HUDEP-2 (cell line): ENCODE measurements at regions not wholly inside any gene's neighbourhood (a gene's known extent, or its start where the extent isn't known, plus 50 kb on each side); places are given as distances from the start of the nearest gene placed in this dataset.

Experiments
- DNase-seq, 76 experiments: peaks; one replicate each; lab custom pipeline; 2025; ENCODE audit not compliant: unreplicated experiment in 76 of 76; lab: John Stamatoyannopoulos, UW

DNA sequence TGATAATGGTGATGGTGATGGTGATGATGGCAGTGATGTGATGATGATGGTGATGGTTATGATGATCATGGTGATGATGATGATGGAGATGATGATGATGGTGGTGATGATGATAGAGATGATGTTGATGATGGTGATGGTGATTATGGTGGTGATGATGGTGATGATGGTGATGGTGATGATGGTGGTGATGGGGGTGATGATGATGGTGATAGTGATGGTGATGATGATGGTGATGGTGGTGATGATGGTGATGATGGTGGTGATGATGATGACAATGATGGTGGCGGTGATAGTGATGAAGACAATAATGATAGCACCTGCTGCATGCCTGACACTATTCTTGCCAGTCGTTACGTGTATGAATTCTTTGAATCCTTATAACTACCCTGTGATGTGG, 317.9 kb upstream of the AJAP1 start:
- no peak for DNase-seq

DNA sequence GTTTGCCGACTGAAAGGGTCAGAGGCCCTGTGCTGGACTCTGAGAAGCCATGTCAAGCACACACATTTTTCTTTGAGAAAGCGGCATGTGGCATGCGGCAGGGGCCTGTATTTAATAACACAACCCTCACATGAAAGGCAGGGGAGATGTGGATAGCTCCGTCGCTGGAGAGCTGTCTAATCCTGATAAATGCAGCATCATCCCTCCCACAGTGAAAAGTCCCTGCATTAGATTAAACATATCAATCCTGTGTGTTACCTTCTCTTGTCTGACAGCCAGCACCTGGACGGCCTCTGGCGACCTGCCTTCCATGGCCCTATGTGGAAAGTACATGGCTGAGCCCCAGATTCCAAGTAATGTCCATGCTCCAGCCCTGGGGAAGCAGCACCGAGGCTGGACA, 313.0 kb upstream of the AJAP1 start:
- DNase-seq: no peak

DNA sequence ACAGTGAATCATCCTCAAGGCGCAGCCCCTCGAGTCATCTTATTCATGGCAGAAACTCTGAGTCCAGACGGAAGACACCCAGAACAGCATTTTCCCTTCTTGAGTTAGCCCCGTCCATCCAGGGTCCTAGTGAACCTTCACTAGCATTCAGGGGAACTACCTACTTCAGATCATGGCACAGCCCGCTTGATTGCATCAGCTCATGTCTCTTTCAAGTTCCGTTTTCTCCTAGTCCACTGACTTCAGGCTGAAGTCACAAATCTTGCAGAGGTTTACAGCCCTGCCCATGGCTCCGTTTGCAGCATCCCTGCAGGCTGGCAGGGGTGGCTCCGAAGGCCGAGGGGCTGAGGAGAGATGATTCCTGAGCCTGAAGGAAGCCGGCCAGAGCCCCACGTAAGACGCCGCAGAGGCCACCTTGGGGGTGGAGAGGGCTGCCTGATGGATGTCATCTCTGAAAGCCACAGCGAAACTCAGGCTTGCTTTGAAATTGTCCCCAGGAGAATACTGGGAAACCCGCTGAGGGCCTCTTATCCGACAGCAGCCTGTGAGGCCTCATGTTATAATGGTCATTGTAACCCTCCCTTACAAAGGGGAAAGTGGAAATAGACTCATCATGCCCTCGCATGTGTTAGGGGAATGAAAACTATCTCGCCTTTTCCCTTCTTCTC, 310.2 kb upstream of the AJAP1 start:
- no peak for DNase-seq

DNA sequence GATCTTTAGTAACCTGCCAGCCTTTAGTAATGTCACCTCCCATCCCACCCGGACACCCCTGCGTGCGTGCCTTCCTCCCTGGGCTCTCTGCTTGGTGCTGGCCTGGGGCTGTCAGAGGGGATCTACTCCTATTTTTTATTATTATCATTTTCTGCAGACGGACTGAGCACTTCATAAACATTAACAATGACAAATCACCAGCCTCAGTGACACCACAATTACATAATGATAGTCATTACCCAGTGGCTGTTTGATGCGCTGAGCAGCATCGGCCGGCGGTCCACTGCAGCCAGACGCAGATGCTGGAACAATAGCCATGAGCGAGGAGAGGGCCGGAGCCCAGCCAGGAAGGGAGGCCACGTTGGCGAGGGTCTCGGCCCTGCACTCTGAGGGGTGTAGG, 309.3 kb upstream of the AJAP1 start:
- DNase-seq: no peak

DNA sequence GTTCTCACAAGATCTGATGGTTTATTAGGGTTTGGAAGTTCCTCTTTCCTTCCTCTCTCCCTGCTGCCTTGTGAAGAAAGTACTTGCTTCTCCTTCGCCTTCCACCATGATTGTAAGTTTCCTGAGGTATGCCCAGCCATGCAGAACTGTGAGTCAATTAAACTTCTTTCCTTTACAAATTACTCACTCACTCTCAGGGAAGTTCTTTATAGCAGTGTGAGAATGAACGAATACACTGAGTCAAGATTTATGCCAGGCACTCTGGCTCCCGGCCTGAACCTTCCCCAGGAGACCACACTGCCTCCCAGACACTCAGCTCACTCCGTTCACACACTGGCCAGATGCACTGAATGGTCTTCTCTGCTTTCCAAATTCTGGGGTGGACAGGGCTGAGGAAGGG, 308.3 kb upstream of the AJAP1 start:
- no peak for DNase-seq

DNA sequence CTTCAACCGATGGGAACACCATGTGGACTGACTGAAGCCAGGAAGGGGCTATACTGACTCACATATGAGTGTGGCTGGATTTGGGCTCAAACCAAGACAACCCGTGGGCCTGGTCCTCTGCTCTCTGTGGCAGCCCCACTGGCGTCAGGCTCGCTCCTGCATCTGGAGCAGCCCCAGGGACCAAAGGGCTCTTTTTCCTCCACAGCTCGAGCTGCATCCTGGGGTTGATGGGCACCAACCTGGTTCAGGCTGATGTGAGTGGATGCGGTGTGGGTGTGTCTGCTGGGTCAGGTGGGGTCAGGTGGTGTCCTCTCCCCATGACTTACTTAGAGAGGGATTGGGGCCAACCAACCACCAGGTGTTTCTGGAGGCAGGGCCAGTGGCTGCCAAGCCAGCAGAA, 303.0 kb upstream of the AJAP1 start:
- no peak for DNase-seq

DNA sequence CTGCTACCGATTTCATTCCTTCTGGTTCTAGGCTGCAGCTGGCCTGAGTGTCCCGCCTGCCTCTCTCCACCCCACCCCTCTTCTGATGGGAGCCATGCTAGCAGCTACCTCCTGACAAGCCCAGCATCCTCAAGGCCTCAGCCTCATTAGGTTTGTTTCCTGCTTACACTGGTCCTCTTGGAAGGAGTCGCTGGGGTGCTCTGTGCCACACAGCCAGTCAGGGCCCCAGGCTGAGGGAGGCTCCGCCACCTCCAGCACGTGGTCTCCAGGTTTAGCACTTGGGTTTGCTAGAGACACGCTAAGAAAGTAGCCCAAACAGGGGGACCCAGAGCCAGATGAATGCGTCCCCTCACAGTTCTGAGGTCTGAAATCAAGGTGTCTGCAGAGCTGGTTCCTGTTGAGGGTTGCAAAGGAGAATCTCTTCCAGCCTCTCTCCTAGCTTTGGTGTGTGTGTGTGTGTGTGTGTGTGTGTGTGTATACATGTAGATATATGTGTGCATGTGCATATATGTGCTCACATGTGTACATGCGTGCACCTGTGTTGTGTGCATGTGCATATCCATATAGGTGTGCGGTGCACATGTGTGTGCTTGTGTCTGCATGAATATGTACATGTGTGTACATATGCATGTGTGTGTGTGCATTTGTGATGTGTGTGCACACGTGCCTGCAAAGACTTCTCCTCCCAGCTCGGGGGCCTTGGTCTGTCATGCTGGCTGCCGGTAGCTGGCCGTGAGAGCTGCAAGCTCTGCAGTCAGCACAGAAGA, 301.1 kb upstream of the AJAP1 start:
- DNase-seq: no peak

DNA sequence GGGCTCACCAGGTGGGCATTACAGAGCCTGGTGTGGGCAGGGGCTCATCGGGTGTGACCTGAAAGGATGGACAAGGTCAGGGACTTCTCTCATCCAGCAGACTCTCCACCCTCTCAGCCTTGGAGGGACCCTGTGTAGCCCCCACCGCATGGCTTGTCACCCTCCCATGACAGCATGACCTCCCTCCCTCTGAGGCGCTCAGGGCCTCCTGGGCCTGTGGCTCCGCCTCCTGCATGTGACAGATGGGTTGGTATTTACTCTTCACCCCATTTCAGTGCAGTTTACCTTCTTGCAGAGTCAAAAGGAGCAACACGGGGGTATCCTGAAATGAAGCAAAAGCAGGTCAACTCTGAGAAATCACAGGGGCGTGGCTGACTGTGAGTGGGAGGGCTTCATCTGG, 298.6 kb upstream of the AJAP1 start:
- DNase-seq: no peak

DNA sequence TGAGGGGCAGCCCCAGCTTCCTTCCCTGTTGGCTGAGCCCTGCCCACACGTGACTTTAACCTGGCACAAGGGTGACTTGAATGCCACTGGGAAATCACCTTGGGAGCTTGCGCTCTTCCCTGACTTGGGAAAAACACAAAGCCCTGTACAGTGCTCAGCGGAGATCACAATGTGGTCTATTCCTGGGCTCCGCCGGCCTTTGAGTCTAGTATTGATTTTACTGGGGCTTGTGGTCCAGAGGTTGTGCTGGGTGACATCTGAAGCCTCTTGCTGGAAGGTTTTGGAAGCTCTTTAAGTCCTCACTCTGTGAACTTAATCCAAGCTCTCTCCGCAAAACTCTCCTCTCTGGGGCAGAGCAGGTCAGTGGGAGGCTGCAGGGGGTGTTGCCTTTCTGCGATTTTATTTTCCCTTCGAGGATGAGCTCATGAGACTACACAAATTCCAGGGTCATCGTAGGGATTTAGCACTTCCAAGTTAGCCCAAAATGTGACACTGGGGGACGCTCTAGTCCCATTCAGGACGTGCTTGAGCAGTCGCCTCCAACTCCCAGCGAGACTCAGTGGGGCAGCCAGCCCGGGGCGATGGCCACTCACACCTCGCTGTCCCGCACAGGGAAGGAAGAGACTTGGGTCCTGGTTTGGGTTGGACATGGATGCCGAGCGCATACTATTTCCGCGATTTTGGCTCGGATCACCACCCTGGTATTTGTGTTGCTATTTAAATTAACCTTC, 291.9 kb upstream of the AJAP1 start:
- DNase-seq: no peak

DNA sequence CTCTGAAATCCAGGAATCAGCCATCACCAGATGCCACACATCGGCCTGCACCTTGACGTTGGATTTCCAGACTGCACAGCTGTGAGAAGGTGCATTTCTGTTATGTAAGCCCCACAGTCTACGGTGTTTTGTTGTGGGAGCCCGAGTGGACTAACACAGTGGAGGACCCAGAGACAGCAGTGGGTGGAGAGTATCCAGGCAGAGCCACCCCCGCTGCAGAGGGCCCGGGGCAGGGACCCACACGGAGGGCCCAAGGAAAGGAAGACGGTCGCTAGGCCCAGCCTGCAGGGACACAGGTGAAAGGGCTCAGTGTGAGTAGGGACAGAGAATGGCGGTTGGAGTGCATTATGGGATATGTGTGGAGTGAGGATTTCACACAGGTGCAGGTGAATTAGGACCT, 288.3 kb upstream of the AJAP1 start:
- no peak for DNase-seq

DNA sequence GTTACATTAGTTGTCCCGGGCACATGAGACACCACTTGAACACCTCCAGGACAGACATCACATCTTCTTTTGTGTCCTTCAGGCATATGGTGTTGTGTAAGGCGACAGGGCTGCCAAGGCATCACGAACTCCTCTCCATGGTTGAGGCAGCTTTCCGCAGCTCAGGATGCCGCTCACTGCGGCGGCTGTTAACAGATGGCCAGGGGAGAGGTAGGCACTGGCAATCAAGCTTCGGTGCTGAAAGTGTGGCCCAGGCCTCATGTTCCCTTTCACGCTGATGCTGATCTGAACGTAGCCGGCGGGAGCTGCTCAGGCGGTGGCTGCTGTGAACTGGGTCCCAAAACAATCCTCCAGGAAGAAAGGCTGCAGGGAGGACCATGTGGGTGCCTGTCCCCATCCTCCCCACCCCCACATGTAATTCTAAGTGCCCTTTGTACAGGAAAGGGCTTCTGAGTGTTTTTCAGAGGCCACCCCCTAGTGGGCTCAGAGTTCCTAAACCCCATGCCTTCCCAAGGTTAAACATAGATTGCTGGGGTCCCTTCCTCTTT, 287.1 kb upstream of the AJAP1 start:
- DNase-seq: no peak

DNA sequence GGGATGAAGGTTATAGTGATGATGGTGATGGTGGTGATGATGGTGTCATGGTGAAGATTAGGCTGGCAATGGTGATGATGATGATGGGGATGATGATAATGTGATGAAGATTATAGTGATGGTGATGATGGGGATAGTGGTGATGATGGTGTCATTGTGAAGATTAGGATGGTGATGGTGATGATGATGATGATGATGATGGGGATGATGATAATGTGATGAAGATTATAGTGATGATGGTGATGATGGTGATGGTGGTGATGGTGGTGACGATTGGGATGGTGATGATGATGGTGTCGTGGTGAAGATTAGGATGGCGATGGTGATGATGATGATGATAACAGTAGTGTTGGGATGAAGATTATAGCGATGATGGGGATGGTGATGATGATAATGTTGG, 285.1 kb upstream of the AJAP1 start:
- no peak for DNase-seq

DNA sequence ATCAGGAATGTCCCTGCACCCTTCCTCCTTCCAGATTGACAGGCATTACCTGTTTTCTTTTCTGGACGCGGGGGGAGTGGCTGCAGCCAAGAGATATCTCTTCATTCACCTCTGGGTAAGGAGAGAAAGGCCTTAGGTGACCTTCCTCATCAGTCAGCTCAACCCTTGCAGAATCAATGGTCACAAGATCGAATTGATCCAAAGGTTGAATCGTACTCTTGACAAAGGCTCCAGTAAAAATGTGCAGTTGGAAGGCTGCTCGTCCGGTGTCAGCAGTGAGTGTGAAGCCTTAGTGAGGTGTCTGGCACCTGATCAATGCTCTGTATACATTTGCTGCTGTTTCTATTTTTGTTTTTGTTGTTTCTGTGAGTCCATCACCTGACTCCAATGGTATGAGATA, 282.6 kb upstream of the AJAP1 start:
- DNase-seq: no peak

DNA sequence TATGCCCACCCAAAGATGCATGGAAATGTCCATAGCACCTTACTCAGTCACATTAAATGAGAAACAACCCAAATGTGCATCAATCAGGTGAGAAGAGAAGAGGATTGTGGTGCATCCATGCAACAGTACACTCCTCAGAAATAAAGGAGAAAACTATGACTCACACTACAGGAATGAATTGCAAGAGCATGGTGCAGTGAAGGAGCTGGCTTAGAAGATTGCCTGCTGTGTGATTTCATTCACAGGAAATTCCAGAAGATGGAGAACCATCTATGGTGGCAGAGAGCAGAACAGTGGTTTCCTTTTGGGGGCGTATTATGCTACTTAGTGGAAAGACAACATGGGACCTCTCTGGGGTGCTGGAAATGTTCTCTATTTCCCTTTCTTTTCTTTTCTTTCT, 278.6 kb upstream of the AJAP1 start:
- no peak for DNase-seq

DNA sequence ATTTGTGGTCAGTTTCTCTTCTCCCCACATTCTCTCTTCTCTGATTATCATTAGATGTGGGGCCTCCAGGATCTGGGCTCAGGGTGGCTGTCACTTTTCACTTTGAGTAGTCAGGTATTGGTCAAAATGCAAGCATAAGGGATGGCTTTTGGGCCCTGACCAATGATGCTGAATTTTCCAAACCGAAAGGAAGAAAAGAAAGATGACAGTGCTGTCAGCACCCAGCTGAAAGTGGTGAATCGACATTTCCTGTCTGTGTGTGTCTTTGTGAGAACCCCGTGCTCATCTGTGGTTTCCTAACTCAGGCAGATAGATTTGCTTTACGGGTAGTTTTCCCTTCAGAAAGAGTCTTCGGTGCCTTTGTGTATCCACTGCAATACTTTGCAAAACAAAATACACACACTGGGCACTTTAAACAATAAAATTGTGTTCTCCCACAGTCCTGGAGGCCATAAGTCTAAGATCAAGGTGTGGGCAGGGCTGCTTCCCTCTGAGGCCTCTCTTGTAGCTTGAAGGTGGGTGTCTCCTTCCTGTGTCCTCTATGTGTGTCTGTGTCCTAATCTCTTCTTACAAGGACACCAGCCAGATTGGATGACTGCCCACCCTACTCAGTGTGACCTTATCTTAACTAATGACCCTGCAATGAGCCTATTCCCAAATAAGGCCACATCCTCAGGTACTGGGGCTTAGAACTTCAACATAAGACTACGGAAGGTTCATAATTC, 274.8 kb upstream of the AJAP1 start:
- DNase-seq: no peak

DNA sequence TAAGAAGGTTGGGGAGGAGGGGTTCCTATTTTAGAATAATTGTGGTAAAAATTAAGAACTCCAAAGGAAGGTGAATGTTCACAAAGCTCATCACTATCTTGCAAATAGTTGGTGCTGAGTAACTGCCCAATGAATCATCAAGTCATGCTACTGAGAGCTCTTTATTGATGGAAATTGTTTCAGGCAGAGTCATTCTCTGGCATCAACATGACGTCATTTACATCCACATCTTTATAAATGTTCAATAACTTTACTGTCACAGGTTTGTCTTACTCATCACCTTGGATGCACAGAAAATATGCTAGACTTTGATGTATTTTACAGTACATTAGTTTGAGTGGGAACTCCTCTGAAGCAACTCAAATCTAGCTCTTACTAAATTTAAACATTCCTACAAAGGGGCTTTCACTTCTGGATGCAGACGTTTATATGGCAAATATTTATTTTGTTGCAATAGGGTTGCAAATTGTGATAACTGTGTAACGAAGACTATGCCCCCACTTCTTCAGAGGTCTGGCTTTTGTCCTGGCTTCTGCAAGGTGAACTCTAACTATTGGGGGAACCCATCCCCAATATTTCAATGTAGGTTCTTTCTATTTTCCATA, 273.7 kb upstream of the AJAP1 start:
- DNase-seq: no peak

DNA sequence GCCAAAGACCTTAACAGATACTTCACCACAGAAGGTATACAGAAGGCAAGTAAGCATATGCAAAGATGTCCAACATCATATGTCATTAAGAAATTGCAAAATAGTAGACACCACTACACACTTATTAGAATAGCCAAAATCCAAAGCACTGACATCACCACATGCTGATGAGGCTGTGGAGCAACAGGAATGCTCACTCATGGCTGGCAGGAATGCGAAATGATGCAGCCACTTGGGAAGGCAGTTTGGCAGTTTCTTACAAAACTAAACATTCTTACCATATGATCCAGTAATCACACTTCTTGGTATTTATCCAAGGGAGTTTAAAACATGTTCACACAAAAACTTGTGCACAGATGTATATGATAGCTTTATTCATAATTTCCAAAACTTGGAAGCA, 261.2 kb upstream of the AJAP1 start:
- DNase-seq: no peak

DNA sequence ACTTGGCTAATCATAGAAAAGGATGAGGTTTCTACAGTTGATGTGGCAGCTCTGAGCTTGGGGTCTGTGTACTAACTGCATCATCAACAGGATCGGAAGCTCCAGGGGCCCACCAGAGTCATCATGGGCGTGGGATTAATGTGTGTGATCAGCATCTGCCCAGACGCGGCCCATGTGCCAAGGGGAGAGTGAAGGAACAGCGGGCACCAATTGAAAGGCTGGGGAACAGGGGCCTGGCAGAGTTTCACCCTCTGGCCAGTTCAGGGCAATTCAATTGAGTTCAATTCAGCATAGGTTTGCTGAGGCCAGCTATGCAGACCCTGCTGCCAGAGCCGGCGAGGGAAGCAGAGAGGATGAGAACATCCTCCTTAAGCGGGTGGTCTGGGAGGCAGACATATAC, 260.0 kb upstream of the AJAP1 start:
- DNase-seq: no peak

DNA sequence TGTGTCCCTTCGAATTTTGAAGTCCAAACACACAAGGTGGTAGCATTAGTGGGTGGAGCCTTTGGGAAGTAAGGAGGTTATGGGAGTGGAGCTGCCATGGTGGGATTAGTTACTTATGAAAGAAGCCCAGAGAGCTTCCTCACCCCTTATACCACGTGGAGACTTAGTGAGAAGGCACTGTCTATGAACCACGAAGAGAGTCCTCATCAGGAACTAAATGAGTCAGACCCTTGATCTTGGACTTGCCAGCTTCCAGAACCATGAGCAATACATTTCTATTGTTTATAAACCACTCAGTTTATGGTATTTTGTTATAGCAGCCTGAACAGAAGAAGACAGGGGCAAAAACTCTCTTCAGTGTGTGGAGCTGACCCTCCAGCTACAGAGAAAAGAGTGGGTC, 259.3 kb upstream of the AJAP1 start:
- DNase-seq: no peak

DNA sequence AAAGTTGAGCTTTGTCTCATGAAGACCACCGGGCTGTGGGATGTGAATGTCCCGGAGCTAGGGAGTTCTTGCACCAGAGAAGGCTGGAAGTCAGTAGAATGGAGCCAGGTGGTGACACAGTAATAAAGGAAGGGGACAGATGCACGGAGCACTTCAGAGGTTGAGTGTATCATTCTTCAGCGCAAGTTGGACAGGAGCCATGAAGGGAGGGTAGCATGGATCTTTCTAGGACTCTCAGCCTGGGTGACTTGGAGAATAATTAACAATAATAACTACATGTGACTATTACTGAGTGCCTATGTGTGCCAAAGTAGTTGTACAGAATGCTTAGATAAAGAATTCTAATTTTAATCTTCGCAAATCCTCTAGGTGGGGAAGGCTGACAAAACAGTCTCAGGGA, 258.7 kb upstream of the AJAP1 start:
- DNase-seq: no peak

DNA sequence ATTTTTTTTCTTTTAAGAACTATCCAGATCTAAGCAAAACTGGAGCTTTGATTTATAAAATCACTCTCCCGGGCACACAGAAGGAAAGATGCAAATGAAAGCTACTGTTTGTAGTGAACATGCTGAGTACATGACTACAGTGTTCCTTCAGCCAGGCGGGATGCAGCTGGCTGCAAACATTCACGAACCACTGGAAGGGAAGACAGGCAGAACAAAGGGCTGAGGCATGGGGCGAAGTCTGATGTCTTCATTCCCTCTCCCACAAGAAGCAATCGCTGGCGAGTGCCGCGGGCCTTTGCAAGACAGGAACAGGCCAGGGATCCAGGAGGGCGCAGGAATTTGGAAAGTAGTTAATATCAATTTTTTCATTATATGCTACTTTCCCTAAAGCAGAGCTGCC, 257.9 kb upstream of the AJAP1 start:
- no peak for DNase-seq
